ENCODE measurements at regions not wholly inside any gene's neighbourhood (a gene's known extent, or its start where the extent isn't known, plus 50 kb on each side); places are given as distances from the start of the nearest gene placed in this dataset.

- TF ChIP-seq CTCF (IDR thresholded peaks at IDR 0.05; ENCODE audit: low read depth, low read length, missing input control), result no peak
- no peak for TF ChIP-seq YY1 (IDR thresholded peaks at IDR 0.05)
- TF ChIP-seq HNF4G (IDR thresholded peaks at IDR 0.05), result no peak
- no peak for TF ChIP-seq TAF1 (conservative IDR thresholded peaks at IDR 0.05)
- no peak for TF ChIP-seq MAX (IDR thresholded peaks at IDR 0.05)
- TF ChIP-seq REST (IDR thresholded peaks at IDR 0.05), result no peak
- no peak for TF ChIP-seq FOXA1 (IDR thresholded peaks at IDR 0.05)
Measured at GRCh38 chr14:71381814-71382213, 474.6 kb downstream of the PCNX1 start.
